HG03280 (cell line): ENCODE measurements at regions not wholly inside any gene's neighbourhood (a gene's known extent, or its start where the extent isn't known, plus 50 kb on each side); places are given as distances from the start of the nearest gene placed in this dataset.
"Not testable (repeated sequence)": the region's sequence is repeated elsewhere in the genome, so short reads cannot be mapped to it uniquely, and the experiment has no call there.

Experiments
- ATAC-seq: cut with Tn5 transposase; IDR thresholded peaks from one replicate; pipeline ENCODE4 v1.9.1; 2021; ENCODE audit warnings: mild to moderate bottlenecking, moderate library complexity; ENCODE audit not compliant: unreplicated experiment

DNA sequence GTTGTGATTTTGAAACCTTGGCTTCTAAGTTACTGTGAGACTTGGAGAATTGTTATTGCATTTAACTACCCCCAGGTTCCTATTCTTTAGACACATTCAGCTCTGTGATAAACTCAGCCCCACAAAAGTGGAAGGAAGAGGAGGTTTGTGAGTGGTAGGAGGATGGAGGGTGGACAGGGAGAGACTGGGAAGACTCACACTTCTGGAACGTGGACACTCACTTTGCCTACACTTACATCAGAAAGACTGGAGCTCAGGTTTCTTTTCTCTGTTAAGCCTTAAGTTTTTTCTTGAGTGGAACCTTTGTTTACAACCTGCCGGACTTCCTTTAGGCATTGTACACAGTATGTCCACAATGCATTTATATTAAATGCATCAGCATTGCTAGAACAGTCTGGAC lies 99.0 kb downstream of the AREG start:
- ATAC-seq, result no peak

- ATAC-seq, result no peak
These were observed 99.9 kb downstream of the AREG start for GRCh38 chr4:74544655-74545361.

DNA sequence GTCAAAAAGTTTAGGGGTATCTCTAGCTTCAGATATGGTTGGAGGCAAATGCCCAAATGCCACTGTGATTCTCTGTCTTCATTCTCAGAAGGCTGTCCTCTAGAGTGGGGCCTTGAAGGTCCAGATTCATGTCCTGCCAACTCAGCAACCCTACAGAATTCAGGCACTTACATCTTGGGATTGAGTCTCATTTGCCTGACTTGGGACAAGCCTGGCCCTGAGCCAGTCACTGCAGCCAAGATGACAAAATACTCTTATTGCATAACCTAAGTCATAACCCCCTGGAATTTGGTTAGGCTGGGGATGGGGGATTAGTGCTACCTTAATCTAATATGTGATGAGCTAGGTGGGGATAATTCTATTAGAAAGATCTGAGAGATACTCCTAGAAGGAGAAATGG lies 100.5 kb downstream of the AREG start:
- no peak for ATAC-seq

GRCh38 chr4:74546057-74546456 lies 101.1 kb downstream of the AREG start:
- no peak for ATAC-seq

GRCh38 chr4:74547042-74547441 lies 102.1 kb downstream of the AREG start:
- no peak for ATAC-seq

DNA sequence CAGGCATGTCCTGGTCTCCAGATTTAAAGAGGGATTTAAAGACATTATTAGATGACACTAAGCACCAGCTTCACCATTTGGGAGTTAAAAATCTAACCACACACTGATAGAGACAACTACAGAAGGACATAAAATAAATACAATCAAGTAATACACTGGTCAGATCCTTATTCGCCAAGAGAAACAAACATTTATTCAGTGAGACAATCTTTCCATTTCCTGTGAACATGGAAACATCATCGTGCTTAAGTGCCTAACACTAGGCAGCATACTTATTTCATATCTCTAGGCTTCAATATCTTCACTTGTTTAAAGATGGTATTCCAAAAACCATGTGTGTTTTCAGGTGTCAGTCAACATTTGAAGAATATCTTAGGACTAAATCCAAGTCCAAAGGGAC lies 103.6 kb downstream of the AREG start:
- ATAC-seq, result no peak

- ATAC-seq, result no peak
These were observed 105.0 kb downstream of the AREG start for GRCh38 chr4:74549936-74550335.

- ATAC-seq, result no peak
These were observed 110.3 kb downstream of the AREG start for GRCh38 chr4:74555231-74555630.

- no peak for ATAC-seq
These were observed 110.9 kb downstream of the AREG start for GRCh38 chr4:74555843-74556242.

DNA sequence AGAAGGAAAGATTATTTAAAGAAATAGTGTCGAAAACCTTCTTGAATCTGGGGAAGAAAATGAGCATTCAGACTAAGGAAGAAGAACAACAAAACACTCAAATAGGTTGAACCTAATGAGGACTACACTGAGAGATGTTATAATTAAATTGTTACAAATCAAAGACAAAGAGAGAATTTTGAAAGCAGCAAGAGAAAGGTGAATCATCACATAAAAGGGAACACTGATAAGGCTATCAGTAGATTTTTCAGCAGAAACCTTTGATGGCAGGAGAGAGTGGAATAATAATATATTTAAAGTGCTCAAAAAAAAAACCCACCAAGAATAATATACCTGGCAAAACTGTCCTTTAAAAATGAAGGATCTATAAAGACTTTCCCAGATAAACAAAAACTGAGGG lies 114.9 kb downstream of the AREG start:
- no peak for ATAC-seq

- no peak for ATAC-seq
These were observed 123.0 kb downstream of the AREG start for GRCh38 chr4:74567981-74568380.

- no peak for ATAC-seq
These were observed 125.2 kb downstream of the AREG start for GRCh38 chr4:74570095-74570494.

DNA sequence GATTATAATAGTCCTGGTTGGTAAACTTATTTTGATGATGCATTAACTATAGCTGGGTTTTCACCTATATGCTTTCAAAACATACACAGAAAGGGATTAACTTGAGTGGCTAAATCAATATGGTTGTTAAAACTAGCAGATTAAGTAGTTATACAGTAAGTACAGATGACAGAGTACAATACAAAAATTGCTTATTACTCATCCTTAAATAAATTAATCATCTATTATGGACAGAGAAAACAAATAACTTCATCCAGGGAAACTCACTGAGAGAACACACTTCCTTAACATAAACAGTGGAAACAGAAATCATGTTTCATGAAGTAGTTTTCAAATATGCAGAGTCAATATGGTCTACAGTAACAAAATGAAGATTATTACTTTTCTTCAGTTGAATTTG lies 133.4 kb downstream of the AREG start:
- no peak for ATAC-seq

GRCh38 chr4:74578865-74579264 lies 133.9 kb downstream of the AREG start:
- ATAC-seq, result not testable (repeated sequence)

- no peak for ATAC-seq
These were observed 138.3 kb downstream of the AREG start for GRCh38 chr4:74583089-74583700.

DNA sequence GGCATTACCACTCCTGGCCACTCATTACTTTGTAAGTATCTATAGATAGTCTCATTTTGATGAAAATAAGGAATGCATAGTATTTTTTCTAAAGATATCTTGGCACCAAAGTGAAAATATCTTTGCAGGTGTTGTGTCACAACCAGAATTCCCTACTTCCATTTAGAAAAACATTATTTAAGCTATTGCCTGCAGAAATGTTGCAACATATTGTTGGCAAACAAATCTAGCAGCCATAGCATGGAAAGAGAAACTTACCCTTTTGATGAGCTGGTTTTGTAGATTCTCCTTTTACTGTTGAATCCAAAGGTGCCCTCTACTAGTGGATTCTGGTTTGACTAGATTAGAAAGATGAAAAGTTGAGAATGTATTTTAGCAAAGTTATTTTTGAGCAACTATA lies 138.8 kb downstream of the AREG start:
- ATAC-seq, result no peak

DNA sequence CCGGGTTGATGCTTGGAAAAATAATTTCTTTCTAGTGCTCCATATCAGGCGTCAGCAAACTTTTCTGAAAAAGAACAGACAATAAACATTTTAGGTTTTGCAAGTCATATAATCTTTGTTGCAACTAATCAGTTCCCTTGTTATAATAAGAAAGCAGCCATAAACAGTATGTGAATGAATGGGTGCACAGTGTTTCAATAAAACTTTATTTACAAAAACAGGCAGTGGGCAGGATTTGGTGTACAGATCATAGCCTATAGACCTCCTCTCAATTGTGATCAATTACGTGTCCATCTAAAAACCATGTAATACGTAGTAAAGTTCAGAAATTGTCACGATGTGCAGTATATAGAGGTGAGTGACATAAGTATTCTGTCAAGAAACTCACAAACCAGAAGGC lies 143.4 kb downstream of the AREG start:
- no peak for ATAC-seq

- ATAC-seq, result no peak
These were observed 145.5 kb downstream of the AREG start for GRCh38 chr4:74590476-74590875.

DNA sequence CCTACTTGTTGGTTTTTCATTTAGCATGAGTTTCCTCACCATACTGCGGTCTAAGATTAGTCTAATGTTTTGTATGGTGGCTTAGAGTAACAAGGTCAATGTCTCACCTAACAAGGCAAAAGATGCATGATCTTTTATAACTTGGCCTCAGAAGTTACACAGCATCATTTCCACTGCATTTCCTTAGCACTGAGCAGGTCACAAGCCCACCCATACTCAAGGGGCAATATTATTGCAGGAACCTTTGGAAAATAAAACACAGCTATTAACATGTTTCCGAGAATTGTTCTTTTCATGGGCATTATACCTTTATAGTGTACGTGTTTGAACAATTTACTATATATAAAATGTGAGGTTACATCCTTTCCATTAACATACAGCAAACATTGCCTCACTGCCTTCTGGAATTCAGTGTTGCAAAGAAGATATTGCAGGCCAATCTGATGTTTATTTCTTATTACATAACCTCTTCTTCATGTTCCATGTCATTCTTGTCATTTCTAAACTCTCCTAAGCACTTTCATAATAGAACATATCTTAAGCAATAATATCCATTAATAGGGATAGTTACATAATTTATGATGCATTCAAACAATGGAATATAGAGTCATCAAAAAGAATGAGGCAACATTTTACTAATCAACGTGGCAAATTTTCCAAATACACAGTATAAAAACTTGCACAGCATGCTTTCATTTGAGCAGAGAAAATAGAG lies 153.8 kb downstream of the AREG start:
- no peak for ATAC-seq

GRCh38 chr4:74603186-74603585 lies 158.2 kb downstream of the AREG start:
- ATAC-seq, result no peak

- no peak for ATAC-seq
These were observed 163.4 kb downstream of the AREG start for GRCh38 chr4:74608151-74608949.
